GM12864 (cell line): ENCODE measurements at regions not wholly inside any gene's neighbourhood (a gene's known extent, or its start where the extent isn't known, plus 50 kb on each side); places are given as distances from the start of the nearest gene placed in this dataset.

Source experiments
- DNase-seq: peaks from one replicate; pipeline ENCODE4 v3.0.0-alpha.2; 2011; ENCODE audit warnings: low read depth
- H3K4me3 ChIP-seq: 2 replicates; pipeline ENCODE4 v1.5.1; 2011; ENCODE audit warnings: mild to moderate bottlenecking, low read depth, low read length, control low read depth
- CTCF ChIP-seq: IDR thresholded peaks from 2 replicates; pipeline ENCODE4 v1.5.1; 2011; ENCODE audit warnings: low read depth, mild to moderate bottlenecking, moderate library complexity, low read length, control low read depth, inconsistent platforms; ENCODE audit errors: missing control alignments

- TF ChIP-seq CTCF = no peak
- H3K4me3 ChIP-seq = no peak overlapping the region
- DNase-seq = no peak
Measured at GRCh38 chr7:130974794-130975193, 240.8 kb upstream of the KLF14 start.

GRCh38 chr7:130975731-130976130, 241.7 kb upstream of the KLF14 start:
- H3K4me3 ChIP-seq = no peak overlapping the region
- DNase-seq = no peak
- no peak for TF ChIP-seq CTCF

DNA sequence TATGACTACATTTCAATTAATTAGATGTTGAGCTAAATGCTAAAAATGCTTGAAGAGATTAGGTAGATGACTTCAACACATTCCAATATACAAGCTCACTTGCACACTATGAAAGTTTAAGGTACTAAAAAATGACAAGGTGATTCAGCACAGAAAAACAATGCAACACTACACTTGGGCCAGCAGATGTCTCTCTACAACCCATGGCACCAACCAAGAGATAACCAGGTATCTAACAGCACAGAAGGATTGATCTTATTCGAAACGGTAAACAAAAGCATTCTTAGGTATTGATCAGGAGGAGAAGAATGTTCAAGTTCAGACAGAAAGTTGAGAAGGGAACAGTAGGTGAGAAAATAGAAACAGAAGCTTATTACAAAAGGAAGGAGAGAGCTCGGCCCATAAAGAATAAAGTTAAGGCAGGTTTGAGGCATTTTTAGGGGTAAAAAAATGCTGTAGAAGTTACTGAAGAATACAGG, 248.2 kb upstream of the KLF14 start:
- peak; percentile 38 for DNase-seq
- no peak overlapping the region for H3K4me3 ChIP-seq
- peak; percentile 70 for TF ChIP-seq CTCF

- no peak overlapping the region for H3K4me3 ChIP-seq
- TF ChIP-seq CTCF = no peak
- DNase-seq = no peak
Measured at GRCh38 chr7:130982651-130983050, 248.6 kb upstream of the KLF14 start.

GRCh38 chr7:130985361-130985760, 251.4 kb upstream of the KLF14 start:
- DNase-seq = no peak

DNA sequence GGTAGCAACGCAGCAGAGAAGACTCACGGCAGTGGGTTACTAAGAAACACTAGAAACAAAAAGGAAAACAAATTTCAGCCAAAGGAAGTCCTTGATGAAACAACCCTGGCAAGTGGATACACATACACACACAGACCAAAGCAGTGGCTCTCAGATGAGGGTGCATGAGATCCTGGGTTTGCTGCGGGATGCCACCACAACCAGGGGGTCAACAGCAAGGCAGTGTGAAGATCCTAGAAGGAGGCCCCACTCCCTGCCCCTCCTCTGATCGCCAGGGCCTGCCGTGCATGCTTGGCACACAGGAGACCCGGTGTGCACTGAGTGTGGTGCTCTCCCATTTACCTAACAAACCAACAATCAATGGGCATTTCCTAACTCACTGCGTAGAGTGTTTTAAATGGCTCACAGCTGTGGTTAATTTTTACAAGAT, 252.3 kb upstream of the KLF14 start:
- no peak for DNase-seq
- H3K4me3 ChIP-seq = no peak overlapping the region
- no peak for TF ChIP-seq CTCF

More at GRCh38 chr7:130985361-130985760, 251.4 kb upstream of the KLF14 start:
- no peak for TF ChIP-seq CTCF
- H3K4me3 ChIP-seq = no peak overlapping the region

DNA sequence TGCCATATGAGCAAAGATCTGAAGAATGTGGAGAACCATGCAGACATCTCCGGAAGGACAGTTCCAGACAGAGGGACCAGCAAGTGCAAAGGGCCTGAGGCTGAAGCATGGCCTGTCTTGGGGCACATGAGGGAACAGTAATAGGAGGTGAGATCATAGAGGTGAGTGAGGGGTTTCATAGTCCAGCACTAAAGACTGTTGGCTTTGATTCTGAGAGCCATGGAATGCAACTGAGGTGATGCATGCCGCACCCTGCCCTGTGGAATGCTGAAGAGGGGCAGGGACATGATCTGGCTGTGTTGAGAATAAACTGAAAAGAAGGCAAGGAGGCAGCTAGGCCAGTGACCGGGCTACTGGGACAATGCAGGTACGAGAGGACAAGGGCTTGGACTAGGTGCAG, 253.1 kb upstream of the KLF14 start:
- H3K4me3 ChIP-seq = no peak overlapping the region
- no peak for TF ChIP-seq CTCF
- DNase-seq = no peak
